Neural cell (in vitro differentiated cells): ENCODE measurements at regions not wholly inside any gene's neighbourhood (a gene's known extent, or its start where the extent isn't known, plus 50 kb on each side); places are given as distances from the start of the nearest gene placed in this dataset.

Source experiments
- EP300 ChIP-seq: fragments of 450-650 bp; conservative IDR thresholded peaks from 2 replicates; pipeline ENCODE4 v1.6.1; 2014; ENCODE audit warnings: antibody characterized with exemption, mild to moderate bottlenecking, moderate library complexity; ENCODE audit not compliant: poor library complexity, severe bottlenecking
- EZH2 ChIP-seq: fragments of 200-600, 300-800 bp; shearing (Covaris generic), sonication (generic); IDR thresholded peaks from 2 replicates; pipeline ENCODE4 v1.6.1; 2014; ENCODE audit warnings: antibody characterized with exemption, low read length, borderline replicate concordance, mild to moderate bottlenecking; ENCODE audit not compliant: insufficient read depth, poor library complexity, severe bottlenecking
- MXI1 ChIP-seq: fragments of 450-650 bp; conservative IDR thresholded peaks from 2 replicates; pipeline ENCODE4 v1.6.1; 2014; ENCODE audit warnings: antibody characterized with exemption, mild to moderate bottlenecking; ENCODE audit not compliant: poor library complexity, severe bottlenecking
- POLR2AphosphoS5 ChIP-seq: IDR thresholded peaks from 2 replicates; pipeline ENCODE4 v1.6.1; 2012
- SMC3 ChIP-seq: fragments of 450-650 bp; conservative IDR thresholded peaks from 2 replicates; pipeline ENCODE4 v1.6.1; 2014; ENCODE audit warnings: antibody characterized with exemption, mild to moderate bottlenecking, moderate library complexity; ENCODE audit not compliant: poor library complexity
- TAF1 ChIP-seq: IDR thresholded peaks from 2 replicates; pipeline ENCODE4 v1.6.1; 2012; ENCODE audit warnings: low read depth
- TF ChIP-seq, protein P1 (sequence below): fragments of 450-650 bp; IDR thresholded peaks from 2 replicates; pipeline ENCODE4 v1.5.1; 2014; ENCODE audit warnings: antibody characterized with exemption, mild to moderate bottlenecking, moderate library complexity; ENCODE audit not compliant: poor library complexity, severe bottlenecking
- TF ChIP-seq, protein P2 (sequence below): IDR thresholded peaks from 2 replicates; pipeline ENCODE4 v1.6.1; 2012; ENCODE audit warnings: borderline replicate concordance

DNA sequence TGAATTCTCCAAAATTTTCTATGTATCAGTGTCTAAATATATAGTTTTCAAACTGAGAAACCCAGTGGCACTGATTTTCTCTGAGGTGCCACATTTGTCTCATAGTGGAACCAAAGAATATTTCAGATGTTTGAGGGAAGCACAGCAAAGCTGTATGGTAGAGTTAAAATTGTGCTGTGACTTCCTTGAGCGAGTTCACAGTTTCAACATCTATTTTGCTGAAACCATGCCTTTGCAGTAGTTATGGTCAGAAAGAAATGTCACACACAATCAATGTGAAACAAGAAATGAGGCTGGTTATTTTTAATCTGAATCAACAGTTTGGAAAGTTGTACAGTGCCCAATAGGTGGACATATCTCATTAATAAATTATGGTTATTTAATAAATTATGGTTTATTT lies 394.0 kb upstream of the SPTLC3 start:
- TF ChIP-seq, protein P1, sequence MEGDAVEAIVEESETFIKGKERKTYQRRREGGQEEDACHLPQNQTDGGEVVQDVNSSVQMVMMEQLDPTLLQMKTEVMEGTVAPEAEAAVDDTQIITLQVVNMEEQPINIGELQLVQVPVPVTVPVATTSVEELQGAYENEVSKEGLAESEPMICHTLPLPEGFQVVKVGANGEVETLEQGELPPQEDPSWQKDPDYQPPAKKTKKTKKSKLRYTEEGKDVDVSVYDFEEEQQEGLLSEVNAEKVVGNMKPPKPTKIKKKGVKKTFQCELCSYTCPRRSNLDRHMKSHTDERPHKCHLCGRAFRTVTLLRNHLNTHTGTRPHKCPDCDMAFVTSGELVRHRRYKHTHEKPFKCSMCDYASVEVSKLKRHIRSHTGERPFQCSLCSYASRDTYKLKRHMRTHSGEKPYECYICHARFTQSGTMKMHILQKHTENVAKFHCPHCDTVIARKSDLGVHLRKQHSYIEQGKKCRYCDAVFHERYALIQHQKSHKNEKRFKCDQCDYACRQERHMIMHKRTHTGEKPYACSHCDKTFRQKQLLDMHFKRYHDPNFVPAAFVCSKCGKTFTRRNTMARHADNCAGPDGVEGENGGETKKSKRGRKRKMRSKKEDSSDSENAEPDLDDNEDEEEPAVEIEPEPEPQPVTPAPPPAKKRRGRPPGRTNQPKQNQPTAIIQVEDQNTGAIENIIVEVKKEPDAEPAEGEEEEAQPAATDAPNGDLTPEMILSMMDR, result no peak
- TF ChIP-seq POLR2AphosphoS5 (no peak), TAF1 (no peak), SMC3 (no peak), EZH2 (no peak), MXI1 (no peak), EP300 (no peak)
- TF ChIP-seq, protein P2, sequence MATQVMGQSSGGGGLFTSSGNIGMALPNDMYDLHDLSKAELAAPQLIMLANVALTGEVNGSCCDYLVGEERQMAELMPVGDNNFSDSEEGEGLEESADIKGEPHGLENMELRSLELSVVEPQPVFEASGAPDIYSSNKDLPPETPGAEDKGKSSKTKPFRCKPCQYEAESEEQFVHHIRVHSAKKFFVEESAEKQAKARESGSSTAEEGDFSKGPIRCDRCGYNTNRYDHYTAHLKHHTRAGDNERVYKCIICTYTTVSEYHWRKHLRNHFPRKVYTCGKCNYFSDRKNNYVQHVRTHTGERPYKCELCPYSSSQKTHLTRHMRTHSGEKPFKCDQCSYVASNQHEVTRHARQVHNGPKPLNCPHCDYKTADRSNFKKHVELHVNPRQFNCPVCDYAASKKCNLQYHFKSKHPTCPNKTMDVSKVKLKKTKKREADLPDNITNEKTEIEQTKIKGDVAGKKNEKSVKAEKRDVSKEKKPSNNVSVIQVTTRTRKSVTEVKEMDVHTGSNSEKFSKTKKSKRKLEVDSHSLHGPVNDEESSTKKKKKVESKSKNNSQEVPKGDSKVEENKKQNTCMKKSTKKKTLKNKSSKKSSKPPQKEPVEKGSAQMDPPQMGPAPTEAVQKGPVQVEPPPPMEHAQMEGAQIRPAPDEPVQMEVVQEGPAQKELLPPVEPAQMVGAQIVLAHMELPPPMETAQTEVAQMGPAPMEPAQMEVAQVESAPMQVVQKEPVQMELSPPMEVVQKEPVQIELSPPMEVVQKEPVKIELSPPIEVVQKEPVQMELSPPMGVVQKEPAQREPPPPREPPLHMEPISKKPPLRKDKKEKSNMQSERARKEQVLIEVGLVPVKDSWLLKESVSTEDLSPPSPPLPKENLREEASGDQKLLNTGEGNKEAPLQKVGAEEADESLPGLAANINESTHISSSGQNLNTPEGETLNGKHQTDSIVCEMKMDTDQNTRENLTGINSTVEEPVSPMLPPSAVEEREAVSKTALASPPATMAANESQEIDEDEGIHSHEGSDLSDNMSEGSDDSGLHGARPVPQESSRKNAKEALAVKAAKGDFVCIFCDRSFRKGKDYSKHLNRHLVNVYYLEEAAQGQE, result no peak
